ENCODE measurements at regions not wholly inside any gene's neighbourhood (a gene's known extent, or its start where the extent isn't known, plus 50 kb on each side); places are given as distances from the start of the nearest gene placed in this dataset.

- no peak overlapping the region for H3K4me2 ChIP-seq (ENCODE audit: low read length)
Measured at GRCh38 chr18:25648716-25649260, 296.8 kb upstream of the ZNF521 start.

GRCh38 chr18:25647404-25647803, 295.4 kb upstream of the ZNF521 start:
- Histone ChIP-seq H3K4me2 (ENCODE audit: low read length) (no peak overlapping the region), H3K27me3 (ENCODE audit: low read length) (no peaks in the 10 kb centered on the region), H3K9me3 (ENCODE audit: low read length) (no peaks in the 10 kb centered on the region), H3K27ac (ENCODE audit: low read length) (no peak overlapping the region), H3K79me2 (ENCODE audit: low read length) (no peaks in the 10 kb centered on the region), H3K36me3 (ENCODE audit: low read depth, low read length) (no peaks in the 10 kb centered on the region), H2AFZ (ENCODE audit: low read length) (no peak overlapping the region), H4K20me1 (ENCODE audit: low read length) (no peaks in the 10 kb centered on the region), H3K9ac (ENCODE audit: low read length) (no peak overlapping the region), H3K9me2 (replicated peaks; ENCODE audit: low read length) (no peaks in the 10 kb centered on the region), H3F3A (ENCODE audit: low read length, unreplicated experiment) (no peaks in the 10 kb centered on the region), H3K4me3 (ENCODE audit: low read length) (no peak overlapping the region), H3K4me1 (ENCODE audit: insufficient read depth, low read length) (no peaks in the 10 kb centered on the region)
- CTCF ChIA-PET: no interaction called here
- DNase-seq: no peak
- no peak for ATAC-seq
- no TSS peak for BruUV-seq (replicated peaks)
- intact Hi-C loops (cut with micrococcal nuclease): no loop called here
- TF ChIP-seq EZH2 (IDR thresholded peaks at IDR 0.05; ENCODE audit: low read length, unreplicated experiment) (no peak), EZH2phosphoT487 (IDR thresholded peaks at IDR 0.05; ENCODE audit: borderline replicate concordance, low read length) (no peak)
- TF ChIP-seq, protein P1, sequence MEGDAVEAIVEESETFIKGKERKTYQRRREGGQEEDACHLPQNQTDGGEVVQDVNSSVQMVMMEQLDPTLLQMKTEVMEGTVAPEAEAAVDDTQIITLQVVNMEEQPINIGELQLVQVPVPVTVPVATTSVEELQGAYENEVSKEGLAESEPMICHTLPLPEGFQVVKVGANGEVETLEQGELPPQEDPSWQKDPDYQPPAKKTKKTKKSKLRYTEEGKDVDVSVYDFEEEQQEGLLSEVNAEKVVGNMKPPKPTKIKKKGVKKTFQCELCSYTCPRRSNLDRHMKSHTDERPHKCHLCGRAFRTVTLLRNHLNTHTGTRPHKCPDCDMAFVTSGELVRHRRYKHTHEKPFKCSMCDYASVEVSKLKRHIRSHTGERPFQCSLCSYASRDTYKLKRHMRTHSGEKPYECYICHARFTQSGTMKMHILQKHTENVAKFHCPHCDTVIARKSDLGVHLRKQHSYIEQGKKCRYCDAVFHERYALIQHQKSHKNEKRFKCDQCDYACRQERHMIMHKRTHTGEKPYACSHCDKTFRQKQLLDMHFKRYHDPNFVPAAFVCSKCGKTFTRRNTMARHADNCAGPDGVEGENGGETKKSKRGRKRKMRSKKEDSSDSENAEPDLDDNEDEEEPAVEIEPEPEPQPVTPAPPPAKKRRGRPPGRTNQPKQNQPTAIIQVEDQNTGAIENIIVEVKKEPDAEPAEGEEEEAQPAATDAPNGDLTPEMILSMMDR (conservative IDR thresholded peaks at IDR 0.05; ENCODE audit: low read depth, low read length): no peak
- POLR2A ChIA-PET (ENCODE audit: unreplicated experiment): no interaction called here

More at GRCh38 chr18:25648716-25649260, 296.8 kb upstream of the ZNF521 start:
- POLR2A ChIA-PET (ENCODE audit: unreplicated experiment): no interaction called here
- Histone ChIP-seq H4K20me1 (ENCODE audit: low read length) (no peaks in the 10 kb centered on the region), H3K9me2 (replicated peaks; ENCODE audit: low read length) (no peaks in the 10 kb centered on the region), H3K36me3 (ENCODE audit: low read depth, low read length) (no peaks in the 10 kb centered on the region), H3K9ac (ENCODE audit: low read length) (no peak overlapping the region), H3K27me3 (ENCODE audit: low read length) (no peaks in the 10 kb centered on the region), H3K27ac (ENCODE audit: low read length) (no peak overlapping the region), H3K4me3 (ENCODE audit: low read length) (no peak overlapping the region), H3K79me2 (ENCODE audit: low read length) (no peaks in the 10 kb centered on the region), H3K4me1 (ENCODE audit: insufficient read depth, low read length) (no peaks in the 10 kb centered on the region), H3K9me3 (ENCODE audit: low read length) (no peaks in the 10 kb centered on the region), H3F3A (ENCODE audit: low read length, unreplicated experiment) (no peaks in the 10 kb centered on the region), H2AFZ (ENCODE audit: low read length) (no peak overlapping the region)
- CTCF ChIA-PET: no interaction called here
- ATAC-seq (no peak), DNase-seq (no peak)
- TF ChIP-seq EZH2phosphoT487 (IDR thresholded peaks at IDR 0.05; ENCODE audit: borderline replicate concordance, low read length) (no peak), EZH2 (IDR thresholded peaks at IDR 0.05; ENCODE audit: low read length, unreplicated experiment) (no peak)
- TF ChIP-seq, protein P1 (conservative IDR thresholded peaks at IDR 0.05; ENCODE audit: low read depth, low read length): no peak
- intact Hi-C loops (cut with micrococcal nuclease): no loop called here
- no TSS peak for BruUV-seq (replicated peaks)

DNA sequence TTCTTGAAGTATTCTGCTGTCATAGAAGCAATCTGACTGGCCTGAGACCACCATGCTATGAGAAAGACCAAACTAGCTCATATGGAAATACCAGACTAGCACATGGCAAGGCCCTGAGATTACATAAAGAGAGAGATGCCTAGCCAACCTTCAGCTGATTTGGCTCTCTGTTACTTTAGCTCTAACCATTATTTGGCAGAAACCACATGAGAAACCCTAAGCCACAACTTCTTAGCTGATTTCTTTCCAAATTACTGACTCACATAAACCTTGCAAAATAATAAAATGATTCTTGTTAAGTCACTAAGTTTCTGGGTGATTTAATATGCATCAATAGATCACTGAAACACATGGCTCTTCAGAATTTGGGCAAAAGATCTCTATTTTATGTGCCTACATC, 295.0 kb upstream of the ZNF521 start:
- ChIA-PET CTCF (no interaction called here), POLR2A (ENCODE audit: unreplicated experiment) (interaction anchor here (0.5 kb wide), 1 partner anchor 458 kb away, joined by 3 read pairs; no protein-coding TSS in a partner anchor)
- DNase-seq (no peak), ATAC-seq (no peak)
- Histone ChIP-seq H2AFZ (ENCODE audit: low read length) (no peak overlapping the region), H3K9me3 (ENCODE audit: low read length) (no peaks in the 10 kb centered on the region), H3K79me2 (ENCODE audit: low read length) (no peaks in the 10 kb centered on the region), H3K9ac (ENCODE audit: low read length) (no peak overlapping the region), H4K20me1 (ENCODE audit: low read length) (no peaks in the 10 kb centered on the region), H3K4me2 (ENCODE audit: low read length) (no peak overlapping the region), H3K36me3 (ENCODE audit: low read depth, low read length) (no peaks in the 10 kb centered on the region), H3F3A (ENCODE audit: low read length, unreplicated experiment) (no peaks in the 10 kb centered on the region), H3K27ac (ENCODE audit: low read length) (no peak overlapping the region), H3K4me1 (ENCODE audit: insufficient read depth, low read length) (no peaks in the 10 kb centered on the region), H3K4me3 (ENCODE audit: low read length) (no peak overlapping the region), H3K27me3 (ENCODE audit: low read length) (no peaks in the 10 kb centered on the region), H3K9me2 (replicated peaks; ENCODE audit: low read length) (no peaks in the 10 kb centered on the region)
- intact Hi-C loops (cut with micrococcal nuclease): no loop called here
- TF ChIP-seq EZH2phosphoT487 (IDR thresholded peaks at IDR 0.05; ENCODE audit: borderline replicate concordance, low read length) (no peak), EZH2 (IDR thresholded peaks at IDR 0.05; ENCODE audit: low read length, unreplicated experiment) (no peak)
- TF ChIP-seq, protein P1 (conservative IDR thresholded peaks at IDR 0.05; ENCODE audit: low read depth, low read length): no peak
- no TSS peak for BruUV-seq (replicated peaks)
